NCI-H345 (cell line): ENCODE measurements at regions not wholly inside any gene's neighbourhood (a gene's known extent, or its start where the extent isn't known, plus 50 kb on each side); places are given as distances from the start of the nearest gene placed in this dataset.

ENCODE experiments used
- DNase-seq: peaks from one replicate; lab custom pipeline; 2025; lab: John Stamatoyannopoulos, UW

DNA sequence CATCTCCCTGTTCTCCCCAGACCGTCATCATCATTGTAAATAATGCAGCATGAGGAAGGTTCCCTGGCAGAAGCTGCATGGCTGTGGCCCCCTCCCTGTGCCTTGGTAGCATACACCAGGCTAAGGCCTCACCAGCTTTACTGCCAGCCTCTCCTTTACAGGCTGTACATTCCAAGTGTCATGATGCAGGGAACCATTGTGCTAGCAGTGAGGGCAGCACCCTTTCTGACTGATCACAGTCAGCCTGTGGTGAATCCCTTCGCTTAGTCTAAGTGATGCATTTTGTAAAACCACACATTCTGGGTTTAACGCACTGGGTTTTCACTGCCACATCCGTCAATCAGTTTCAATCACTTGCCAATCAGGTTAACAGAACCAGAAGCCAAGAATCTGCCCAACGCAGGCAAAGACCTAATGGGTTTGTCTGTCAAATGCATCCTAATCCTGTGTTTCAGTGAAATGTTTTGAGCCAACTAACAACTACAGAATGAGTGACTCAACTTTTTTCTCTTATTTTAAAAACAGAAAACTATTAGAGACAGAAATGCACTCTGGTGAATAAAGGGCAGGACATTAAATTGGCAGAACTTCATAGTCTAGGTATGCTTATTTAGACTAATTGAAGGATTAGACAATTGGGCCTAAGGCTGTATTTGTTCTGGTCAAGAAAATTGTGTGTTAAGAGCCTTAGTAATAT is 225.9 kb upstream of the DPH6 start:
- no peak for DNase-seq

DNA sequence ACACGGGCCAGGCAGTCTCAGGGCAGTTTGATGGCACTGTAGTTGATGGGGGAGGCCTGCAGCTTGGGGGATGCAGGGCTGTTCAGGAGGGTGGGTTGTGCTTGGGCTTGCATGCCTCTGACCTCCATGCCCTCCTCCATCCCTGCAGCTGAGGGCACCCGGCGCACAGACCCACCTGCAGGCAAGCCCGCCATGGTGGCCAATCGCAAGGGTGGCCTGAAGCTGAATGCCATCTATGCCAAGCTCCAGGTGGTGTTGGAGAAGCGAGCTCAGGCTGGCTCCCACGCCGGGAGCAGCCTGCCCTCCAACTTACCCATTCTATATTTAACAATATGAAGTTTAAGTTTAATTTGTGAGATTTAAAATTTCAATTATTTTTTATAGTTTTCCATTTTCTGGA is 228.7 kb upstream of the DPH6 start:
- DNase-seq, result no peak

DNA sequence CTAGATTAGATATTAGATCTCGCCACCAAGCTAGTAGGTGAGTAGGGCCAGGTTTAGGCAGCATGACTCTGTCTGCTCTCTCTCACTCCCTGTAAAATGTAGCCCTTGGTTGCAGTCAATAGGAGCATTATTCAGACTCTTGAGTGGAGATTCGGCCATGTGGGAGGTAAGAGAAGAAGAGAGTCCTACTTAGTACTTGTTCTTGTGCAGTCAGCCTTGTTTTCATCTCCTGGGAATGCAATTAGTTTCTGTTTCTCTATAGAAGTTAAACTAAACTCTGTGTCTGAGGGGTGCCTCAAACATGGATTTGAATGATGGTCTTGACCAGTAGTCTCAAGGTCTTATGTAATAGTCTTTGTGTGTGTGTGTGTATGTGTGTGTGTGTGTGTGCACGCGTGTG is 229.5 kb upstream of the DPH6 start:
- DNase-seq, result no peak

DNA sequence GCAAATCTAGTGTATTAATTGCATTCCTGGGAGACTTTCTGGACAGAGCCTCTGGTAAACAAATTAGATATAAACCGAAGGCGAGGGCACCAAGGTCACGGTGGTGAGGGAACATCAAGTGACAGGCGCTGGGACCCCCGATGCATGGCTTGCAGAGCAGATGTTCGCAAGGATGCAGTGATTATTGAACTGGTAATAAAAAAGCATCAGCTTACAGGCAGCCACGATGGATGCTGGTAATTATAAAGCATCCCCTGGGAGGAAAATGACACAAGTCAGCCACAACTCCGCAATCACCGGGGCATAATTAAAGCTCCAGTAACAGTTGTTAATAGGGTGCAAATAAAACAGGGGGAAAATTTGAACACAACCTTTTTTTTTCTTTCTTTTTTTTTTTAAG is 231.1 kb upstream of the DPH6 start:
- DNase-seq, result no peak

DNA sequence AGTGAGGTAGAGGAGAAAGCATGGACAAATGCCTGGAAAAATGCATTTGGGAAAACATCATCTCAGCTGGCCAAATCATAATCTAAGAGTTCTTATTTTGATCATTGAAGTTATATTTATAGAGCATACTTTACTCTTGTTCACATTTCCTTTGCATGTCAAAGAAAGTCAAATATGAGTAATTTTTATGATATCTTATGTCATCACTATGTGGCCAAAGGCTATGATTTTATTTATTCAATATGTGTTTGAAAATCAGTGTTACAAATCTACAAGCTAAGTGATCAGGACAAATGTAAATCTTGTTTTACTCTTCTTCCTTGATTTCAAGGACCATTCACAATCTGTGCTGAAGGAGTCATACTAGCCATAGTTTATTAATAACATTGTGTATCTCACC is 237.2 kb upstream of the DPH6 start:
- no peak for DNase-seq

DNA sequence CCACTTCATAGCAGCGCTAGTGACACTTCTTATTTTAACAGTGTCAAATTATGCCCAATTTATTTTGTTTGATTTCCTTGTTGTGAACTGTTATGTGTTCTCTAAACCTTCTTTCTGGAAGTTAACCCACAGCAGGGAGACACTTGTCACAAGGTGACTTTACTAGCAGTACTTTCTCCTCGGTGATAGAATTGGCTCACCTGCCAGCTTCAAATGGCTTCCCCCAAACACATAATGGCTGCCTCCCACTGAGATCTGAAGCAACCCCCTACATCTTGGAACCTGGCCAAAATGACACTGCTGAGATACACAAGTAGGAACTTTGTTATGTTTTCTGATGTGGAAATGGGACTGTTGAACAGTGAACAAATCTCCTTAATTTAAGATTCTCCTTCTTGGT is 238.8 kb upstream of the DPH6 start:
- peak; percentile 95 for DNase-seq

DNA sequence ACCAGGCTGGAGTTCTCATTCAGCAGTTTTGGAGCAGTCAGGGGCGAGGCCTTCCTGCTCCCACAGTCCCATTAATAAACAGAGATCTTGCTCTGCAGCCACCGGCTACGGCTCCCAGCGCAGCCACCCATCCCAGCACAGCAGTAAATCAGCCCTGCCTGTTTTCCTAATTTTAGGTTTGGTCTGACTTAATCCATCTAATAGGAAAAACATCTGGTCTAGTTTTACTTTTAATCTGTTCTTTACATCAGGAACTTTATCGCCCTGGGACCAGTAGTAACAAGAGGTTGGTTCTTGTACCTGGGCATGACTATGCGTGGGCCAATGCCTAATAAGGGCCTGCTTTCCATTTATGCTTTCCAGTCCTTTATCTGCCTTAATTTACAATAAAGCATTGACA is 264.0 kb upstream of the DPH6 start:
- DNase-seq, result no peak

DNA sequence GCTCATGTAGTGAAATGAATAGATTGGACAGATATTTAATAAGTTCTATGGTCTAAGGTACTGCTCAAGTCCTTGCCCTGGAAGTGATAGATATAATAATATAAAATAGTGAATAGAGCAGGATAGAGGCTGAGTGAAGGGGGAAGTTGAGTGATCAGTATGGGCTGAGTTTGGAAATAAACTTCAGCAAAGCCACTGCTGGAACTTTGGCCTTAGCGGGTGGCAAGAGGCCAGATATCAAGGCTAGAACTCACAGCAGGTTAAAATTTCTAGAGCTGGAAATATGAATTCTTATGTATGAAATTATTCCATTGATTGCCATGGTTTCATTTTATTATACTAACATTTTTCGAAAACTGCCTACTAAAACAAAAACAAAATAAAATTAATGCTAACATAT is 267.6 kb upstream of the DPH6 start:
- DNase-seq, result no peak

DNA sequence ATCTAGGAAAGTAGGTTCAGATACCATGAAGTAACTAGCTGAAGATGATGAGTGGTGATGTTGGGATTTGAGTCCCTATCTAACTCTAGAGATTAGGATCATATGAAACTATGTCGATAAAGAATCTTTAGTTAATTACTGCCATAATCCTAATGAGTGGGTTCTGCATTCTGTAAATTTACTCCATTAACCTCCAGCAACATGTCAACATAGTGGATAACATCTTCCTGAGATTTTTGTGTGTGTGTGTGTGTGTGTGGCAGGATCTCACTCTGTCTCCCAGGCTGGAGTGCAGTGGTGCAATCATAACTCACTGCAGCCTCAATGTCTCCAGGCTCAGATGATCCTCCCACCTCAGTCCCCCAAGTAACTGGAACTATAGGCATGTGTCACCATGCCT is 272.9 kb upstream of the DPH6 start:
- no peak for DNase-seq

DNA sequence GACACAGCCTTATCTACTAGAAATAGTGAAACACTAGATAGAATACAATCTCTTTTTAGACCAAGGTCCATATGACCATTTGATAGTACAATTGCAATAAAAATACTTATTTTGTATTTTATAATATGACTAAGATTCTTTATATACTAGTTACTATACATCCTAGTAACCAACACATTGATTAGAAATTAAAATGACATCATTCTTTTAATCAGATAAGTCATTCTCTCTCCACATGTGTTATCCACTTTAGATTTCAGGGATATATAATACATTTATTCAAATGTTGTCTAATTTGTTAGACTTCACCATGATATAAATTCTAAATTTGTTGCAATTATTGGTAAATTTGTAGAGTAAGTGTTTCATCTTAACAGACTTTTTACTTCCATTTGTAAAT is 276.2 kb upstream of the DPH6 start:
- no peak for DNase-seq

DNA sequence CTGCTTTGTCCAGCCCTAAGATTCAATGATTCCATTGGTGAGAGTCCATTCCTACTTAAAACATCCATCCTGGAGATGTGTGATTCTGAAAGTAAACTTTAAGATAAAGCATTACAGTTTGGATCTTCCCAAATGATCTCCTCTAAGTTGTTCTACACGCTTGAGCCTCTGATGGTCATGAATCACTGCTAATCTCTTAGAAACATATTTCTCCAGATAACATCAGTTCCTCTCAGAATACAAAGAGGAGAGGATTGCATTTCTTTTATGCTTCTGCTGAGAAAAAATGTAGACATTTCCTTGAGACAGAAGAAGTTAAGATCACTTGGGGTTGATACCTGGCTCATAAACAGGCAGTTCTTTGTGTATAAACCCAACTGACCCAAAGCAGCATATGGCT is 281.2 kb upstream of the DPH6 start:
- DNase-seq, result no peak

DNA sequence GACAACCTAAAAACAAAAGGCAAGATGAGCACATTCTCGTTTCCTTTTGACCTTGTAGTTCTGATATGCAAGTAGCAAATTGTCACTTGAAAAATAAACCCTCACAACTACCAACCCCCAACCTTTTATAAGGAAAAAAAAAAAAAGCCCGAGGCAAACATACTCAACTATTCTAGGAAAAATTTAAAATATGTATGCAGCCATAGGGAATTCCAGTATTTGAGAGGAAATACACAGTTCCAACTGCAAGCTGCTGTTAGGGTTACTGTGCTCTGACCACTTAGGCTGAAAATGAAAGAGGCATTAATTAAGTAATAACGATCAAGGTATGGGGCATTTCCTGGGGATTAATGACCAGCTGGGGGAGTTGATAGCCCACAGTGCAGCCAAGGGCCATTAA is 281.9 kb upstream of the DPH6 start:
- DNase-seq, result no peak

DNA sequence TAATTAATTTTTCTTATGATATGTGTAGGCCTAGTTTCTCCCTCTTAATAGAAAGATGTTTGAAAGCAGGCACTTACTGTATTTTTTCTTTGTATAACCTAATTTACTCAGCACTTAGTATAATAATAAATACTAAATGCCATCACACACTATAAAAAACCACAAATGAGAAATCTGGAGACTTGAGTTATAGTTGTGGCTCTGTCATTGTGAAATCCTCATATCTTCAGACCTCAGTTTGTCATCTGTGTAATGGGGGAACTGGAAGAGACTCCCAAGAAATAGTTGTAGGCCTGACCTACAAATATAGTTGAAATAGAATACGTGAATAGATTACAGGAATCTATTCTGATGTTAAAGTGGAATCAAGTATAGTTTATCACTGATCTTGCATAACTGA is 287.6 kb upstream of the DPH6 start:
- DNase-seq, result no peak

DNA sequence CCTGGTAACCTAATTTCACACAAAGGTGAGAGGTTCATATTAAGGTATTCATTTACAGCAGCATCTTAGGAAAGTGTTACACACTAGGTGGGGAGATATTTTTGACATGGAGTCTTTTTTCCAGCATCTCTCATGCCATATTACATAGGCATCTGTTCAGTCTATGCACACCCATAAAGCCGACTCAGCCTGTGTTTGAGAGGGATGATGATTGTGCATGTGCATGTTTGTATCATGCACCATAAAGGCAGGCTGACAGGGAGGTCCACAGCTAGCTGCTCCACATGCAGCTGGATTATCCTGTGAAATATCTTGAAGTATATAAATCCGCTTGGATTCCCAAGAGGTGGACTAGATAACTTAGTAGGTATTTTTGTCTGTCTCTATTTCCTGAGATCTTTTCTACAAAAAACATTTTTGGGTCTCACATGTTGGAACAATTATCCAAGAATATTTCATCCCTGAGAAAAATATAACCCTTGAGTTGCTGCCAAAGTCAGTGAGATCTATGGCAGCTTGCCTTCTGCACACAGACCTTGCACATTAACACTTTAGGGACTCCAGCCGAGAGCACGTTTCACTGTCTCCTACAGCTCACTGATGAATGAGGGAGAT is 288.4 kb upstream of the DPH6 start:
- no peak for DNase-seq

DNA sequence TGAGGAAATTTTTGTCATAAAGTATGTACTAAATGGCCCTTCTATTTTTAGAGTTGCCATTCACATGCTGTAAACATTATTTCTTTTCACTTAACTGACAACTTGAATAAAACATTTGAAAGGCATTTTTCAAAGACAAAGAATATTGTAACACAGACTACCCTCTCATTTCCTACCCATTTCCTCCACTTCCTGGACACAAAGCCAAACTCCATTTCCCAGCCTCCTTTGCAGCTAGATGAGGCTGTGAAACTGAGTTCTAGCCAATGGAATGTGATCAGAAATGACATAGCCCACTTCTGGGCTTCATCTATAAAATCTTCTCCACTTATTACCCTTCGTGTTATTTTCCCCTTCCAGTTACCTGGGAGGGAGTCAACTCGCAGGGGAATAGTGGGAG is 288.9 kb upstream of the DPH6 start:
- no peak for DNase-seq

DNA sequence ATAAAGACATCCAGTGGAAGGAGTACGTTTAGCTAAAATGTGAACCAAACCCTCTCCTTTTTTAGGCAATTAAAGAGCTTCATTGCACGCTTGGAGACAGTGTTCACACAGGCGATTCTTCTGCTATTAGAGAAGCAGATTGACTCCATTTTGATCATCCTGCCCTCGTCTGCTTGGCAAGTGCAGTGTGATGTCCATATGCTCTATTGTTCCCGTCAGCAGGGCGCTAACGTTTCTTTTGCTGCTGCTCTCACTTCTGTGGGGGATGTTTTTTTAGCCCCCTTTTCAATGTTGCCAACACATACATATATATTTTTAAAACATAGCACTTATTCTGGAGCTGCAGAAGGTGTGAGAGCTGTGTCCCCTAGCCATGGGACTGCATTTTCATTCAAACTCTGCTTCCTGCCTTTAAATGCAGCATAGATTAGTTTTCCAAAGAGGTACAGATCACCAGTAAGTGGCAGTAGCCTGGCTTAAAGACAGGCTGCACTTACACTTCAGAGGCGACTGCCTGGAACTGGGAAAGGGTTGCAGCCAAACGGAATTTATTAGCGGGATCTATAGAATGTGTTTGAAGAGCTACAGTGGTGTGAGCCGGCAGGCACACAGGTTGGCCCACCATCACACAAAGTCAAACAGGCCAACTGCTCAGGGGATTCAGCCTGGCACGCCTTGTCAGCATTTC is 292.6 kb upstream of the DPH6 start:
- DNase-seq, result no peak

DNA sequence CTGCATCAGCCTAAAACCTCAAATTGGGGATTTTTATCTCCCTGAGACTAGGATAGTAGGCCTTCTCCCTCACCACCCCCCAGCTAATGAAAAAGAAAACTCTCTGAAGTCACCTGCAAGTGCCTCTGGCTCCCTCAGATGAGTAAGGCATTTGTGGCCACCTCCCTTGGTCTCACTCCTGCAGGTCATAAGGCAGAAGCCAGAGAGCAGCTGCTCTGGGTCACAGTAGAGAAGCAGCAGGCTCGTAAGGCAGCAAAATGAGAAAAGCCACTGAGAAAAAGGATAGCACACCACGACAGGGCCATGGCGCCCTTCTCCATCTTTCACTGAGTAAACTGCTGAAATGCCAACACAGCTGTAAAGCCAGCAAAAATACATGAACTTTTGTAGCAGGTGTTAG is 296.7 kb upstream of the DPH6 start:
- DNase-seq, result no peak

DNA sequence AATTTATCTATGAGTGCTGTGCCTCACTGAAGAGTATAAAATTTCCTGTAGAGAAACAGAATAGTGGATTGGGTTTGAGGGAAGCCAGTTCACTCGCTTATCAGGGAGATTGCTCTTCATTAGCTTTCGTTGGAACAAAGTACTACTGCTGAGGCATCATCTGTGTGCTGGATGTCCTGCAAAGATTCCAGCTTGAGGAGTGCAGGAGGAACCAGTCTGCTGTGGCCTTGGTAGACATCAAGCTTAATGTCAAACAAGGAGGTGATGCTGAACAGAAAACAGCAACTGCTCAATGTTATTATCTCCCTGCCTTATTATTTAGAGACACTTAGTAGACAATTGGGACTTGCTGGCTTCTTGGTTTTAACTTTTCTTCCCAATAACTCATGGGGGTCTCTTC is 297.5 kb upstream of the DPH6 start:
- DNase-seq, result no peak

DNA sequence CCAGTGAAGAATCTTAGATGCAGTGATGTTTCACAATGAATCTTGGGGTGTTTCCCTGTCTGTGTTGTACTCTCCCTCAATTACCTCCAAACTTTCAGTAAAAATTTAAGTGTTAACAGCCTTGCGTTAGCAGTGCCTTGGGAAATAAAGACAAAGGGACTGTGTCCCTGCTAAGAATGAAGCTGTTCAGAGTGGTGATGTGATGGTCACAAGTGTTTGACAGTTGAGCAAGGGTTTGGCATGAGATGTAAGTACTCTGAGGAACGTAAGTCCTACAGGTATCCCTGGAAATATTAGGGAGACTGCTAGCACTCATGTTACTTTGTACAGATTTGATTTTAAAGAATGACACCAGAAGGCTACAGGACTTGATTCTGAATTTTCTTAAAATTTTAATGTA is 304.3 kb upstream of the DPH6 start:
- no peak for DNase-seq

DNA sequence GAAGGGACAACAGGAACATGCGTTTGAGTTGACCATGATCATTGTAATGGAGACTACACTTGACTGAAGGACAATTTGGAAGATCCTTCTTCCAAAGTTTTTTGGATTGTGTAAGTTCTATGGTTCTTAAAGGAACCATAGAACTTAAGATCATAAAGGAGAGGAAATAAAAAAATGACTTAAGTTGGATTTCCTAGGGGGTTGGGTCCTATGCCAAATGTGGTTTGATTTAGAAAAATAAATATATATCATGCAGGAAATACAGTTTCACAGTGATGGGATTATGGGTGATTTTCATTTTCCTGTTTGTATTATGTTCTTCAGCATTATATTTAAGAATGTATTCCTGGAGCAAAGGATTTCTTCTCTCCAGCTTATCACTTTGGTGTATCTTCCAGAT is 305.5 kb upstream of the DPH6 start:
- DNase-seq, result no peak

DNA sequence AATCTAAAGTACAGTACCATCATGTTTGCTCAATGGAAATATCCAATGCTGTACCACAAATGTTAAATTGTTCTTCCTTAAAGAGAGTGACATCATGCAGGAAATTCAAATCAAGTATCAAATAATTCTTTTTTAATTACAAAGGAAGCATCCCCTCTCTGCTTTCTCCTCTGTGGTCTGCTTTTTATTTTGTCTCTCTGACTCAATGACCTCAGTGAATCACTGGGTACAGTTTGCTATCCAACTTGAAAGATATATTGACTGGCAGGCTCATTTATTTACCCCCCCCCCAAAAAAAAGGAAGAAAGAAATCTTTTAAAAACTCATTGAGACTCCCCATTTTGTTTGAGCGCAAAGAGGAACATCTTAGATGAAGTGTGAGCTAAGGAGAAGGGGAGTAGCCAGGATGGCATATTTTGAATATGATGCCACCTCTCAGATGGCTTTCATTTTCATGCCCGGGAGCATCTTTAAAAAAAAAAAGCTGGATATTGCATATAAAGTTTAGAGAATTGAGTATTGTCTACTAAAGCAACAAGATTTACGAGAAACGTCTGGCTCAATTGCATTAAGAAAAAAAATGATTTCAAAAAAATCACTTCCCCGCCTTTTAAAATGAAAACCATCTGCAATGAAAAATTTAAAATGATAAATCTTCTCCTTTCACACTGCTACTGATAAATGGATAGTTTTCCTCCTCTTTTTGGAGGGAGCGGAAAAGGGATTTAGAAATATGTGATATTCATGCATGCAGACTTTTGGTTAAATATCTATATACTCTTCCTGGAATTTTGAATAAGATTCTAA is 307.1 kb upstream of the DPH6 start:
- no peak for DNase-seq

DNA sequence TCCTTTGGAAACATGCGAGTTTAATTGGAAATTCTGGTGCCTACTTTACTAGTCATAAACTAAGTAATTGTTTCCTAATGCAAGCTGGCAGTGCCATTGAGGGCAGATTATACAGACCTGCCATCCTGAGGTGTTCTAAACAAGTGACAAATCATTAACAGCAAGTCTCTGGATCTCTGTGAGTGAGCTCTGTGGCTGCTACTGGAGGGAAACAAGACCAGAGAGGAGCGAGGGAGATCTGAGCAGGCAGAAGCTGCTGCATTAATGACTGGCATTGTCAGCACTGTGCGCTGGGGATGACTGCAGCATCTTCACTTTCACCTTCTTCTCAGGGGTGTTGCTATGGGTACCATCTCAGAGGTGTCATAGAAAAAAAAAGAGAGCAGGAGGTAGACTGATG is 308.4 kb upstream of the DPH6 start:
- DNase-seq, result no peak
